Right atrium auricular region (tissue), 2 donors: ENCODE measurements at regions not wholly inside any gene's neighbourhood (a gene's known extent, or its start where the extent isn't known, plus 50 kb on each side); places are given as distances from the start of the nearest gene placed in this dataset.

Source experiments
- DNase-seq: peaks from one replicate; pipeline ENCODE4 v3.0.0-alpha.2; 2019; ENCODE audit warnings: low spot score
- H3K27ac ChIP-seq, 2 donors: fragments of 200-600 bp; sonication (generic); 1 replicate in 1 of 2; 2 replicates in 1 of 2; pipeline ENCODE4 v1.5.1; 2016 to 2019
- H3K27me3 ChIP-seq, 2 donors: fragments of 200-600 bp; sonication (generic); one replicate each; pipeline versions ENCODE4 v1.5.1 to v1.6.0; 2017 to 2019
- H3K36me3 ChIP-seq: fragments of 200-600 bp; sonication (generic); one replicate; pipeline ENCODE4 v1.5.1; 2016
- H3K4me1 ChIP-seq, 2 donors: fragments of 200-600 bp; sonication (generic); one replicate each; pipeline versions ENCODE4 v1.5.1 to v1.6.0; 2017 to 2019
- H3K4me3 ChIP-seq, 2 donors: fragments of 200-600 bp; sonication (generic); 1 replicate in 1 of 2; 2 replicates in 1 of 2; pipeline ENCODE4 v1.5.1; 2017 to 2019; ENCODE audit warnings: mild to moderate bottlenecking in 1 of 2, moderate library complexity in 1 of 2
- H3K9me3 ChIP-seq, 2 donors: fragments of 200-600 bp; sonication (generic); one replicate each; pipeline ENCODE4 v1.5.1; 2019
- TF ChIP-seq, protein P1 (sequence below), 2 donors: fragments of 200-600 bp; sonication (generic); IDR thresholded peaks; one replicate each; pipeline ENCODE4 v1.5.1; 2019; ENCODE audit warnings: antibody characterized with exemption in 2 of 2

DNA sequence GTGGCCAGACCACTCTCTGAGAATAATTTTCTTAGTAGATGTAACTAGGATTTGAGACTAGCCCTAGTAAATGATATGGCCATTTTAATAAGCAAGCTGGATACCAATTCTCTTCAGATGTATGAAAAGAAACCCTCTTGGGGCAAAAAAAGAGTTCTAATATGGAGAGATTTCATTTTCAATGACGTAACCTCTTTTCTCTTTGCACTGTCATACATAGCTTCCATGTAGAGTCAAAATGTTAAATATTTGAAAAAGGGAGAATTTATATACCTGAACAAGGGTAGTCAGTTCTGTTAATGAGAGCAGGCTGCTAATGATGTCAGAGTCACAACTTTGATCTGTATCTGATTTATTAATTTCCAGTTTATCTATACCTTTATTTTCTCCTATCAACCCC, 120.0 kb downstream of the KBTBD8 start:
- Histone ChIP-seq H3K4me3 (no peak overlapping the region), H3K27me3 (no peaks in the 10 kb centered on the region), H3K4me1 (no peaks in the 10 kb centered on the region), H3K9me3 (no peaks in the 10 kb centered on the region), H3K36me3 (no peaks in the 10 kb centered on the region), H3K27ac (no peak overlapping the region)
- TF ChIP-seq, protein P1, sequence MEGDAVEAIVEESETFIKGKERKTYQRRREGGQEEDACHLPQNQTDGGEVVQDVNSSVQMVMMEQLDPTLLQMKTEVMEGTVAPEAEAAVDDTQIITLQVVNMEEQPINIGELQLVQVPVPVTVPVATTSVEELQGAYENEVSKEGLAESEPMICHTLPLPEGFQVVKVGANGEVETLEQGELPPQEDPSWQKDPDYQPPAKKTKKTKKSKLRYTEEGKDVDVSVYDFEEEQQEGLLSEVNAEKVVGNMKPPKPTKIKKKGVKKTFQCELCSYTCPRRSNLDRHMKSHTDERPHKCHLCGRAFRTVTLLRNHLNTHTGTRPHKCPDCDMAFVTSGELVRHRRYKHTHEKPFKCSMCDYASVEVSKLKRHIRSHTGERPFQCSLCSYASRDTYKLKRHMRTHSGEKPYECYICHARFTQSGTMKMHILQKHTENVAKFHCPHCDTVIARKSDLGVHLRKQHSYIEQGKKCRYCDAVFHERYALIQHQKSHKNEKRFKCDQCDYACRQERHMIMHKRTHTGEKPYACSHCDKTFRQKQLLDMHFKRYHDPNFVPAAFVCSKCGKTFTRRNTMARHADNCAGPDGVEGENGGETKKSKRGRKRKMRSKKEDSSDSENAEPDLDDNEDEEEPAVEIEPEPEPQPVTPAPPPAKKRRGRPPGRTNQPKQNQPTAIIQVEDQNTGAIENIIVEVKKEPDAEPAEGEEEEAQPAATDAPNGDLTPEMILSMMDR (IDR thresholded peaks at IDR 0.05) = no peak
- no peak for DNase-seq

DNA sequence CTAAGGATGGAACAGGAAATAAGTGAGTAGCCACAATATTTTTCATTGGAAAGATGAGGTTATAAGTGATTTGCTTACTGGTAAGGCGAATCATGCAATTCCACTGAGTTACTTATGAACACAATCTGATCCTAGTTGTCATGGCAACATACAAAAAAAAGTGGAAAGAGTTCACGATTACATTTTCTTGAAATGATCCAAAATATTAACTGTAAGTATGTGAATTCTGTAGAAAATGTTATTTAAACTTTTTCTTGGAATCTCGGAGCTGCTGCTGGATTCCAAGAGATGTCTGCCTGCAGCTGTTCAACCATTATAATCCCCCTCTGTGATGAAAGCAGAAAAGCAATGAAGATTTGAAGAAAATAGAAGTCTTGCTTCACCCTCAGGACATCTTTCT, 120.5 kb downstream of the KBTBD8 start:
- DNase-seq = no peak
- no peaks in the 10 kb centered on the region for H3K4me1 ChIP-seq
- peaks cover 0 to under 1% of the 10 kb centered on the region in 2 donors for H3K9me3 ChIP-seq
- no peak overlapping the region for H3K4me3 ChIP-seq
- H3K27me3 ChIP-seq = no peaks in the 10 kb centered on the region
- H3K36me3 ChIP-seq = no peaks in the 10 kb centered on the region
- no peak overlapping the region for H3K27ac ChIP-seq
- TF ChIP-seq, protein P1 (IDR thresholded peaks at IDR 0.05) = no peak

DNA sequence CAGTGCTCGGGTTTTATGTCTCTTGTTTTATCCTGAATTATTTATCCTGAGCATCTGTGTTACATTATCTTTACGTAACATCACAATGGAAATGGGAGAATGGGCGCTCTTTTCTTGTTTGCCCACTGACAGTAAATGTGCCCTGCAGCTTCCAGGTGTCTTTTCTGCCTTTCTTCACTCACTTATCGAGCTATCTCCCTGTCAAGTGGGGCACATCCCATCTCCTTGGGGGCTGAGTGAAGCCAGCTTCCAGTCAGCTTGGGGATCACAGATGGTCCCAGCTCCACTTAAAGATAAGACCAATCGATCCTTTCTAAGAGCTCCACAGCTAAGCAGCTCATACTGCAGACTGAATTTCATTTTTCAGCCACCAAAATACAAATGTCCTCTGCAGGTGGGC, 125.8 kb downstream of the KBTBD8 start:
- no peak for DNase-seq
- H3K27ac ChIP-seq = no peak overlapping the region
- TF ChIP-seq, protein P1 (IDR thresholded peaks at IDR 0.05) = no peak
- H3K4me3 ChIP-seq = no peak overlapping the region
- no peaks in the 10 kb centered on the region for H3K4me1 ChIP-seq
- H3K9me3 ChIP-seq = peaks cover 0 to 15% of the 10 kb centered on the region in 2 donors
- no peaks in the 10 kb centered on the region for H3K27me3 ChIP-seq
- H3K36me3 ChIP-seq = no peaks in the 10 kb centered on the region

DNA sequence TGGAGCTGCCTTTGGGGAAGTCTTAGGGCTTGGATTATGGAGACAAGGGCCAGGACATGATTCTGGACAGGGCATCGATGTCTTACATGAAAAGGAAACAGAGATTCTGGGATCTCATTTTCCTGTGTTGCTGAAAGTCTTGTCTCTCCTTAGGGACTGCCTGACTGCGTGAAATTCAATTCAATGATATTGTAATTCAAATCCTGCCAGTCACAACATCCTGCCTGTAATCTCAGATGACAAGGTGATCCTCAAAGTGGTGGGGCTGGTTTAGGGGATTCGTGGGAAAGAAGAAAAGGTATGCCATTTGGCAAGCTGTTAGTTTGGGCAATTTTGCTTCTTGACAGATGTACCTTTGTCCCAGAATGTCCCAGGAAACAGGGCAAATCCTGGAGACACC, 129.1 kb downstream of the KBTBD8 start:
- H3K27ac ChIP-seq = no peak overlapping the region
- peaks cover 0 to 15% of the 10 kb centered on the region in 2 donors for H3K9me3 ChIP-seq
- no peaks in the 10 kb centered on the region for H3K36me3 ChIP-seq
- no peaks in the 10 kb centered on the region for H3K4me1 ChIP-seq
- DNase-seq = no peak
- no peak overlapping the region for H3K4me3 ChIP-seq
- no peaks in the 10 kb centered on the region for H3K27me3 ChIP-seq
- TF ChIP-seq, protein P1 (IDR thresholded peaks at IDR 0.05) = no peak

DNA sequence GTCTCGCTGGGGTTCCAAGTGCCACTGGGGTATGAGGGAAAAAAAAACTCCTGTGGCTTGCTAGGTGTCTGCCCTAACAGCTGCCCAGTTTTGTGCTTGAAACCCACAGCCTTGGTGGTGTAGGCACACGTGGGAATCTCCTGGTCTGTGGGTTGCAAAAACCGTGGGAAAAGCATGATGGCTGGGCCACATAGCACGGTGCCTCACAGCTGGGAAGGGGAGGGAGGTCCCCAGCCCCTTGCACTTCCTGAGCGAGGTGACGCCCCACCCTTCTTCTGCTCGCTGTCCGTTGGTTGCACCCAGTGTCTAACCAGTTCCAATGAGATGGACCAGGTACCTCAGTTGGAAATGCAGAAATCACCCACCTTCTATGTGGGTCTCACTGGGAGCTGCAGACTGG, 144.3 kb downstream of the KBTBD8 start:
- Histone ChIP-seq H3K27ac (no peak overlapping the region), H3K4me3 (no peak overlapping the region), H3K4me1 (no peaks in the 10 kb centered on the region), H3K36me3 (no peaks in the 10 kb centered on the region), H3K27me3 (no peaks in the 10 kb centered on the region), H3K9me3 (no peaks in the 10 kb centered on the region)
- TF ChIP-seq, protein P1 (IDR thresholded peaks at IDR 0.05) = no peak
- DNase-seq = no peak

DNA sequence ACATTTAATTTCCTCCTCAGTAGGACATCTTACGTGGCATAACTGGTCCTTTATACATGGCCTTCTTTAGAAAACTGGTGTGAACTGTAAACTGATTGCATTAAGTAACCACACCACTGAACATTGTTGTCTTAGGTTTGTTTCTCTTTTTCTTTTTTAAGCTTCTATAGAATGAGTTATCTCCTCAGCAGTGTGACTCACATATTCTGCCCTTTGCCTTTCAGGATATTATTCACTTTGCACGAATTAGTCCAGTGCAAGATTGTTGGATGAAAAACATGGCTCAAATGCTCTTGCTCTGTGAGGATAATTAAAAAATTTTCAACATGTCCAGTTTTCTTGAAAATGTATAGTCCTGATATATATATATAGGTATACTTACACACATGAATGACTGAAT, 147.6 kb downstream of the KBTBD8 start:
- H3K27ac ChIP-seq = no peak overlapping the region
- H3K4me3 ChIP-seq = no peak overlapping the region
- H3K9me3 ChIP-seq = no peaks in the 10 kb centered on the region
- TF ChIP-seq, protein P1 (IDR thresholded peaks at IDR 0.05) = no peak
- no peaks in the 10 kb centered on the region for H3K36me3 ChIP-seq
- no peaks in the 10 kb centered on the region for H3K27me3 ChIP-seq
- no peaks in the 10 kb centered on the region for H3K4me1 ChIP-seq
- DNase-seq = no peak
